Endothelial cell of umbilical vein (primary cell): ENCODE measurements at regions not wholly inside any gene's neighbourhood (a gene's known extent, or its start where the extent isn't known, plus 50 kb on each side); places are given as distances from the start of the nearest gene placed in this dataset.

Experiments used
- BruUV-seq: library from RNA; stranded (reverse); fragments of 400-500 nt; replicated peaks from 2 replicates; lab custom pipeline; 2021; lab: Mats Ljungman, UMichigan
- CTCF ChIA-PET: fragments of 300-600, 350-600 bp; sonication (Branson Sonifier 250); formaldehyde crosslinking; loops from one replicate; lab custom pipeline; 2021; ENCODE audit warnings: antibody characterized with exemption, inconsistent platforms; lab: Charles Lee
- POLR2A ChIA-PET: fragments of 300-600, 350-600 bp; sonication (Branson Sonifier 250); formaldehyde crosslinking; loops from one replicate; lab custom pipeline; 2021; ENCODE audit warnings: antibody characterized with exemption, inconsistent platforms; lab: Charles Lee
- DNase-seq: peaks from one replicate; pipeline ENCODE4 v3.0.0-alpha.2; 2011; ENCODE audit warnings: low read depth, low spot score
- FAIRE-seq: peaks from 2 replicates; lab custom pipeline; 2011; peaks lifted over from hg19 to GRCh38; lab: Jason Lieb, UNC
- H2AFZ ChIP-seq: 2 replicates; pipeline ENCODE4 v1.6.0; 2012; ENCODE audit warnings: low read depth, low read length, control low read depth, inconsistent platforms
- H3K27ac ChIP-seq: 2 replicates; pipeline ENCODE4 v1.5.1; 2011; ENCODE audit warnings: low read depth, mild to moderate bottlenecking, control low read depth, low read length, moderate library complexity; ENCODE audit not compliant: insufficient read depth
- H3K27me3 ChIP-seq, 2 experiments: 2 replicates each; pipeline versions ENCODE4 v1.6.0 to v1.6.1; 2011; ENCODE audit warnings: low read length in 2 of 2, mixed read lengths in 1 of 2; ENCODE audit not compliant: control insufficient read depth in 2 of 2, insufficient read depth in 2 of 2
- H3K36me3 ChIP-seq, 2 experiments: 2 replicates in 1 of 2; 3 replicates in 1 of 2; pipeline ENCODE4 v1.5.1; 2011; ENCODE audit warnings: low read length in 2 of 2, mild to moderate bottlenecking in 1 of 2, moderate library complexity in 1 of 2; ENCODE audit not compliant: control insufficient read depth in 2 of 2, insufficient read depth in 2 of 2; ENCODE audit errors: extremely low read depth in 1 of 2
- H3K4me1 ChIP-seq: 3 replicates; pipeline ENCODE4 v1.5.1; 2011; ENCODE audit warnings: mild to moderate bottlenecking, low read length; ENCODE audit not compliant: control insufficient read depth, insufficient read depth; ENCODE audit errors: extremely low read depth
- H3K4me2 ChIP-seq: 2 replicates; pipeline ENCODE4 v1.6.1; 2011; ENCODE audit warnings: low read length, control low read depth, mixed read lengths; ENCODE audit not compliant: insufficient read depth
- H3K4me3 ChIP-seq, 3 experiments: fragments of 200-600 bp in 1 of 3; sonication (generic), shearing (Covaris generic) in 1 of 3; replicated peaks in 1 of 3; 2 replicates each; pipeline ENCODE4 v1.5.1; 2011 to 2016; ENCODE audit warnings: control low read depth in 3 of 3, low read length in 3 of 3, mild to moderate bottlenecking in 2 of 3, inconsistent platforms in 1 of 3, low read depth in 1 of 3, moderate library complexity in 1 of 3; ENCODE audit not compliant: insufficient read depth in 1 of 3
- H3K79me2 ChIP-seq: 2 replicates; pipeline ENCODE4 v1.6.0; 2012; ENCODE audit warnings: low read length, inconsistent platforms; ENCODE audit not compliant: control insufficient read depth, insufficient read depth
- H3K9ac ChIP-seq: replicated peaks from 2 replicates; pipeline ENCODE3; 2011; ENCODE audit warnings: low read length, control low read depth; ENCODE audit not compliant: insufficient read depth; ENCODE audit errors: extremely low read depth
- H3K9me1 ChIP-seq: replicated peaks from 3 replicates; pipeline ENCODE4 v1.6.0; 2011; ENCODE audit warnings: mild to moderate bottlenecking, low read length; ENCODE audit not compliant: control insufficient read depth, insufficient read depth; ENCODE audit errors: extremely low read depth
- H3K9me3 ChIP-seq: replicated peaks from 2 replicates; pipeline ENCODE4 v1.5.1; 2012; ENCODE audit warnings: low read length, inconsistent platforms; ENCODE audit not compliant: control insufficient read depth, insufficient read depth
- H4K20me1 ChIP-seq: replicated peaks from 2 replicates; pipeline ENCODE3; 2011; ENCODE audit warnings: mild to moderate bottlenecking, low read length; ENCODE audit not compliant: control insufficient read depth, insufficient read depth; ENCODE audit errors: extremely low read depth
- CTCF ChIP-seq, 2 donors: IDR thresholded peaks; 1 replicate in 1 of 2; 2 replicates in 1 of 2; pipeline ENCODE4 v1.5.1; 2011; ENCODE audit warnings: low read length in 2 of 2, mild to moderate bottlenecking in 2 of 2, moderate library complexity in 2 of 2, control low read depth in 1 of 2, inconsistent platforms in 1 of 2, low read depth in 1 of 2; ENCODE audit not compliant: insufficient read depth in 1 of 2; ENCODE audit errors: extremely low read depth in 1 of 2
- EZH2 ChIP-seq: IDR thresholded peaks from 2 replicates; pipeline ENCODE4 v1.6.1; 2012; ENCODE audit warnings: borderline replicate concordance, low read depth, mild to moderate bottlenecking, moderate library complexity, low read length, inconsistent platforms; ENCODE audit not compliant: severe bottlenecking
- FOS ChIP-seq: IDR thresholded peaks from 2 replicates; pipeline ENCODE4 v1.6.1; 2011; ENCODE audit warnings: mild to moderate bottlenecking, low read length, moderate library complexity, borderline replicate concordance; ENCODE audit not compliant: insufficient read depth
- GATA2 ChIP-seq: IDR thresholded peaks from 2 replicates; pipeline ENCODE4 v1.7.0; 2011; ENCODE audit warnings: low read depth, mild to moderate bottlenecking, moderate library complexity, mixed read lengths, low read length; ENCODE audit not compliant: insufficient read length, insufficient read depth
- JUN ChIP-seq: IDR thresholded peaks from 2 replicates; pipeline ENCODE4 v1.6.1; 2011; ENCODE audit warnings: borderline replicate concordance, low read depth; ENCODE audit not compliant: insufficient read length, insufficient read depth
- MAX ChIP-seq: IDR thresholded peaks from 2 replicates; pipeline ENCODE4 v1.6.1; 2011; ENCODE audit not compliant: insufficient read depth, insufficient read length
- MYC ChIP-seq: IDR thresholded peaks from one replicate; pipeline ENCODE4 v1.6.1; 2011; ENCODE audit warnings: mild to moderate bottlenecking, low read depth, low read length
- POLR2A ChIP-seq: IDR thresholded peaks from 2 replicates; pipeline ENCODE4 v1.6.1; 2012; ENCODE audit warnings: low read depth, mild to moderate bottlenecking, control low read depth, low read length
- POLR2AphosphoS5 ChIP-seq: IDR thresholded peaks from 2 replicates; pipeline ENCODE4 v1.6.1; 2012; ENCODE audit warnings: low read depth, mild to moderate bottlenecking, control low read depth, low read length, moderate library complexity; ENCODE audit not compliant: insufficient read depth
- dilution Hi-C: fragments of 300-500 bp; cut with MboI; formaldehyde crosslinking; loops from one replicate; pipeline ENCODE4 v1.15.0; 2019; ENCODE audit warnings: low sequenced_read_pairs; ENCODE audit not compliant: extremely low pct_ligation_motif_present
- intact Hi-C: fragments of 100-400 bp; cut with micrococcal nuclease; formaldehyde crosslinking; loops from one replicate; pipeline ENCODE4 v1.10.0; 2022

- no peaks in the 10 kb centered on the region for H3K4me1 ChIP-seq
- intact Hi-C loops, result no loop called here
- H3K9me3 ChIP-seq, result peaks cover 2% of the 10 kb centered on the region
- no TSS peak for BruUV-seq
- TF ChIP-seq GATA2, result no peak
- TF ChIP-seq POLR2A, result no peak
- TF ChIP-seq MAX, result no peak
- no peak for TF ChIP-seq EZH2
- no peak for TF ChIP-seq CTCF (IDR thresholded peaks at IDR 0.05; ENCODE audit: extremely low read depth in 1 of 2, insufficient read depth in 1 of 2, low read depth in 1 of 2, low read length in 2 of 2)
- TF ChIP-seq POLR2AphosphoS5, result no peak
- no peak for TF ChIP-seq MYC
- no peak for TF ChIP-seq JUN
- no peak for TF ChIP-seq FOS
- H2AFZ ChIP-seq, result no peak overlapping the region
- dilution Hi-C loops, result no loop called here
- H3K27ac ChIP-seq, result no peak overlapping the region
- FAIRE-seq (no peak), DNase-seq (no peak)
- H4K20me1 ChIP-seq, result no peaks in the 10 kb centered on the region
- H3K27me3 ChIP-seq, result no peaks in the 10 kb centered on the region
- no peak overlapping the region for H3K9ac ChIP-seq
- POLR2A ChIA-PET, result no interaction called here
- H3K4me3 ChIP-seq, result no peak overlapping the region
- H3K4me2 ChIP-seq, result no peak overlapping the region
- no peaks in the 10 kb centered on the region for H3K9me1 ChIP-seq
- H3K36me3 ChIP-seq, result no peaks in the 10 kb centered on the region
- CTCF ChIA-PET, result no interaction called here
- H3K79me2 ChIP-seq, result no peaks in the 10 kb centered on the region
Observed at GRCh38 chr13:85108356-85108755, 690.9 kb downstream of the SLITRK6 start.
